ENCODE measurements at regions not wholly inside any gene's neighbourhood (a gene's known extent, or its start where the extent isn't known, plus 50 kb on each side); places are given as distances from the start of the nearest gene placed in this dataset.

DNA sequence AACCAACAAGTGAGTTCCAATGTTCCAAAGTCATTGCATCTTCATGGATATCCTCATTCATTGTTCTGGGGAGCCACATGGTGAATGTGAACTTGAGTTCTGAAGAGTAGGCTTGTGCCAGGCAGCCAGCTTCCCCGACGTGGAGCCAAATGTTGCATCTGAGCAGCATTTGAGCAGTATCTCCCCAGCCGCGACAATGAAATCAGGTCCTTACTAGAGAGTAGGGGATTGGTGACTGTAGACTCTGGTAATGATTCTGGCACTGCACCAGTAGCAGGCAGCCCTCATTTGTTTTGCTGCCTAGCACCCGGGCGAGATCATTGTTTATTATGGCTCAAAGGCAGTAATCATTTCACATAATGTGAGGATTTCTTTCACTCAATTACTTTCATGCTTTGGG lies 451.4 kb upstream of the C9orf72 start:
- H3K36me3 Mint-ChIP-seq (ENCODE audit: low read depth), result no peaks in the 10 kb centered on the region
- H3K9me3 Mint-ChIP-seq, result no peaks in the 10 kb centered on the region
- no peak for DNase-seq (ENCODE audit: low spot score)
- no peak overlapping the region for H3K4me3 Mint-ChIP-seq
- H3K4me1 Mint-ChIP-seq (ENCODE audit: low read depth), result no peaks in the 10 kb centered on the region
- no peaks in the 10 kb centered on the region for H3K27me3 Mint-ChIP-seq (ENCODE audit: low read depth)
- H3K27ac Mint-ChIP-seq, result no peak overlapping the region

DNA sequence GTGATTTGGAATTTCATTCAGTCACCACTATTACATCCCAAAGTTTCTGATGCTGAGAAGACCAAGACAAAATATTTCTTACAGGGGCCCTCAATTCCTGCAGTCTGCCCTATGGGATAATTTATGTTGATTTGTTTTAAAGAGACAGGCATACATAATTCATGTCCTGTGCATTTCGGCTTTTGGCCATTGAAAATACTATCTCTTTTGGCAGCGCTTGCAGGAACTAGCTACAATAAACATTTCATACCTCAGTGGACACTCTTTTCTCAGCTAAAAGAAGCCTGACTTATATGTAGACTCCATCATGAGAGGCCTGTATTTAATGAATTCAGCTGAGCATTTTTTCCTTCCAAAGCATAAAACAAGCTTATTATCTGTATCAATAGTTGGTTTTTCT lies 451.9 kb upstream of the C9orf72 start:
- Mint-ChIP-seq H3K9me3 (no peaks in the 10 kb centered on the region), H3K4me1 (ENCODE audit: low read depth) (no peaks in the 10 kb centered on the region), H3K27me3 (ENCODE audit: low read depth) (no peaks in the 10 kb centered on the region), H3K27ac (no peak overlapping the region), H3K4me3 (no peak overlapping the region), H3K36me3 (ENCODE audit: low read depth) (no peaks in the 10 kb centered on the region)
- DNase-seq (ENCODE audit: low spot score), result no peak

DNA sequence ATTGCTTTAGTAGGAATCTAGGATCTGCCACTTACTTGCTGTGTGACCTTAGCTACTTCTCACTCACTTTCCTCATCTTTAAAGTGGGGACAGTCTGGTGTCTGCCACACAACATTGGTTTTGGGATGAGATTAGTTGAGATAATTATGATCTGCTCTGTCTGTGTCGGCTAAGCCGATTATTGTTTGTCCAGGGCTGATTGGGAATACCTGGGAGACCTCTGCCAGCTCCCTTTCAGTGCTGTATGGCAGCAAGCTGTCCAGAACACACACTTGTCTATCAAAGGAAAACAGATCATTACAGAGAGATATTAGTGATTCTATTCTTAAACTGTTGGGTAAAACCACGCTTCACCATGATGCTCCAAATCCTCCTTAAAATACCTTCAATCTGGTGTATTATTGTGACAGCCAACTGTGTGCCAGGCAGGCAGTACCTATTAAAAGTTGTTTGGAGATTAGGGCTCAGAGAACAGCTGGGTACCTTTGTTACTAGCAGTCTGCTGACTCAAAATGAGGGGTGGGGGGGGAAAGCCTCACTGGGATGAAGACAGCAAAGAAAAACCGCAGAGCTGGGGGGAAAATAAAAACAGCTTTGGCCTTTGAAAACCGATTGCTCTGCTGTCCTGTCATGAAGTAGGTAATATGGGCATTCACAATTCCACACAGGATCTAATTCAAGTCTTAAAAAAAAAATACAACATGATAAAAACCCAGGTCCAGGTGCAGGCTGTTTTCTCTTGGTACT lies 458.4 kb upstream of the C9orf72 start:
- H3K4me1 Mint-ChIP-seq (ENCODE audit: low read depth), result no peaks in the 10 kb centered on the region
- no peak overlapping the region for H3K27ac Mint-ChIP-seq
- DNase-seq (ENCODE audit: low spot score), result no peak
- no peaks in the 10 kb centered on the region for H3K27me3 Mint-ChIP-seq (ENCODE audit: low read depth)
- no peaks in the 10 kb centered on the region for H3K36me3 Mint-ChIP-seq (ENCODE audit: low read depth)
- no peaks in the 10 kb centered on the region for H3K9me3 Mint-ChIP-seq
- no peak overlapping the region for H3K4me3 Mint-ChIP-seq

DNA sequence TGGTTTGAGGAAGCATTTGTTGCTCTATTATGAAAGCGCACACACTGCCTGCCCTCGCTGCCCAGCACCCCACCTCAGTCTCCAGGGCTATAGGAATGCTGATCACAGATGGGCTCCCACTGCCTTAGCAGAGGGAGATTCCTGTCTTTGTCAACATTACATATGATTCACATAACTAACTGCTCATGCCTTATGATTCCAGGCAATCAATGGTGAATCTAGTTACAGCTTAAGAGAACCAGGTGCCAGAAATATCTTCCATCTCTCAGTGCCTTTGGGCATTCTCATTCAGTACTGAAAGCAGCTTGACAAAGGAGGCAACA lies 458.9 kb upstream of the C9orf72 start:
- no peak overlapping the region for H3K27ac Mint-ChIP-seq
- DNase-seq (ENCODE audit: low spot score), result no peak

DNA sequence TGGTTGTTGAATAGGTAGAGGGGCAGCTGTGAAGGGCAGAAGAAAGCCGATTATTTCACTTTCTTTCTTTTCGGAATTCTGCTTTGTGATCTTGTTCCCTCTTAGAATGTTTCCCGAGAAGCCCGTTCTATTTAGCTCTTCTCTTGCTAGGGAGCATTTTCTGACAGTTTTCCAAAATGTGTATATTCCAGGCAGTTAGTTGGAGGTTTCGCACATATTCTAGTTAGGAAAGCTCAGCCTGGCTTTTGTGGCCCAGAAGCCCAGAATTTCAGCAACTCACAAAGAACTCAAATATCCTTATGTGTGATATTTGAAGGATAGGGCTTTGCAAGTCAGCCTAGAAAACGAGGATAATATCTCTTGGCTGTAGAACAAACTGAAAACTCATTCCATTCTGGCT lies 461.0 kb upstream of the C9orf72 start:
- Mint-ChIP-seq H3K27me3 (ENCODE audit: low read depth) (no peaks in the 10 kb centered on the region), H3K4me1 (ENCODE audit: low read depth) (no peaks in the 10 kb centered on the region), H3K36me3 (ENCODE audit: low read depth) (no peaks in the 10 kb centered on the region), H3K4me3 (no peak overlapping the region), H3K9me3 (no peaks in the 10 kb centered on the region), H3K27ac (no peak overlapping the region)
- no peak for DNase-seq (ENCODE audit: low spot score)

More for the DNA sequence above, 458.9 kb upstream of the C9orf72 start:
- H3K4me3 Mint-ChIP-seq, result no peak overlapping the region
- no peaks in the 10 kb centered on the region for H3K36me3 Mint-ChIP-seq (ENCODE audit: low read depth)
- no peaks in the 10 kb centered on the region for H3K4me1 Mint-ChIP-seq (ENCODE audit: low read depth)
- no peaks in the 10 kb centered on the region for H3K27me3 Mint-ChIP-seq (ENCODE audit: low read depth)
- H3K9me3 Mint-ChIP-seq, result no peaks in the 10 kb centered on the region

DNA sequence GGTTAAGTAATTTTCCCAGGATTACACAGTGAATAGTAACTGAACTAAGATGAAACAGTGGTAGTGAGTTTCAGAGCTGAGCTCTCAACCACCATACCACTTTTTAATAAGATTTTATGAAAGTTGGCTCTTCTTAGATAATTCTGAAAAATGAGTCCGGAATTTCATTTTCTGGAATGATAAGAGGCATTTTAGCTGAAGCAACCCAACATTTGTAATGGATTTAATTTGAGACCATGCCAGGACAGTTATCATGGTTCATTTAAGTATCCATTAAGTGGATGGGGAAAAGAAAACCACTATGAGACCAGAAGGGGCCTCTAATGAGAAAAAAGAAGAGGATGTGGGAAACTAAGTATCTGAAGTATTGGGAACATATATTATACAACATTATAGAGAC lies 464.7 kb upstream of the C9orf72 start:
- no peak overlapping the region for H3K4me3 Mint-ChIP-seq
- H3K36me3 Mint-ChIP-seq (ENCODE audit: low read depth), result no peaks in the 10 kb centered on the region
- H3K27me3 Mint-ChIP-seq (ENCODE audit: low read depth), result no peaks in the 10 kb centered on the region
- H3K9me3 Mint-ChIP-seq, result no peaks in the 10 kb centered on the region
- H3K4me1 Mint-ChIP-seq (ENCODE audit: low read depth), result no peaks in the 10 kb centered on the region
- DNase-seq (ENCODE audit: low spot score), result no peak
- no peak overlapping the region for H3K27ac Mint-ChIP-seq

DNA sequence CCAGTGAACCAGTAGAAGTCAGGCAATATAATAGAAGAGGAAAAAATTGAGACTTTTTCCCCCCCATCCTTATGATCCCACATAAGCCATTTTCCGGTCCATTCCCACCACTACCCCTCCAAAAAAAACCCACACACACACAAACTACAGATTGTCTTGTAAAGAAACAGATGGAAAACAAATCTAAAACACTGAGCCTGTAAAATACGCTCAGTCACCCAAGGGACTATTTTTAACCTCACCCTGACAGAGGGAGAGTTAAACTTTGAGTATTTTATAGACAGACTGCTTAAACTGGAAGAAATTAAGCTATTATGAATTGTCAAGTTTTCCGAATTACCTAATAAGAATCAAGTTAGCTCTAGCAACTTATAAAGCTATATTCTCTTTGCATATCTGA lies 471.8 kb upstream of the C9orf72 start:
- Mint-ChIP-seq H3K9me3 (no peaks in the 10 kb centered on the region), H3K4me3 (no peak overlapping the region), H3K27me3 (ENCODE audit: low read depth) (no peaks in the 10 kb centered on the region), H3K27ac (no peak overlapping the region), H3K4me1 (ENCODE audit: low read depth) (peaks cover 3% of the 10 kb centered on the region), H3K36me3 (ENCODE audit: low read depth) (no peaks in the 10 kb centered on the region)
- DNase-seq (ENCODE audit: low spot score), result no peak

DNA sequence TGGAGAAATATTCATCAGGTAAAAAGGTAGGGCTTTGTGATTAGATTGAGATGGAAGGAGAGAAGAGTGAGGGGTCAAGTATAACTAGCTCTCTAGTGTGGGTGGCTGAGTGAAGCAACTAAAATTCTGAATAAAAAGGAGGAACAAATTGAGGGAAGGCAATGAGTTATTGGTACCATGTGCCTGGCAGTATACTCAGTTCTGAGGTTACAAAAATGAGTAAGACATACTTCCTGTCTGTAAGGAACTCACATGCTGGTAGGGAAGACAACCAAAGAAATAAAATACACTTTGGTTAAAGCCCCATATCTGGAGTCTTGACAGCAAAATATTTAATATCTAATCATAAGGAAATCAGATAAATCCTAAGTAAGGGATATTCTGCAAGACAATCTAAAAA lies 476.8 kb upstream of the C9orf72 start:
- DNase-seq (ENCODE audit: low spot score), result no peak
- H3K9me3 Mint-ChIP-seq, result no peaks in the 10 kb centered on the region
- H3K4me3 Mint-ChIP-seq, result no peak overlapping the region
- no peaks in the 10 kb centered on the region for H3K27me3 Mint-ChIP-seq (ENCODE audit: low read depth)
- no peaks in the 10 kb centered on the region for H3K36me3 Mint-ChIP-seq (ENCODE audit: low read depth)
- no peak overlapping the region for H3K27ac Mint-ChIP-seq
- peaks cover 3% of the 10 kb centered on the region for H3K4me1 Mint-ChIP-seq (ENCODE audit: low read depth)

DNA sequence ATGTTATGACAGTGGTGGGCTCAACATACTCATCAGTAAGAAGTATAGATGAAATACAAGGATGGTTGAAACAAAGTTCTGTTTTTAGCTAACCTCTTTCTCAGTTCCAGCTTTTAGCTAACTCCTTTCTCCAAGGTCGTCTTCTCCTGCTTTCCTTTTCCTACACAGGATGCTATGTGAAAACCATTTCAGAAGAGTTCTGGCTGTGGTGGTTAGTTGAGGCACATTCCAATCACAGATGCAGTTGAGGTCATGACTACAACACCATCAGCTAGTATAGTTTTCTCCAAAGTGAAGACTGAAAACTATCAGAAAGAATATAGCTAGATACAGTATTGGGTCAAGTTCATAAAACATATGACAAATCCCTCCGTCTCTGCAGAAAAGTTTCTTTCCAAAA lies 477.7 kb upstream of the C9orf72 start:
- Mint-ChIP-seq H3K36me3 (ENCODE audit: low read depth) (no peaks in the 10 kb centered on the region), H3K27me3 (ENCODE audit: low read depth) (no peaks in the 10 kb centered on the region), H3K4me1 (ENCODE audit: low read depth) (peaks cover 3% of the 10 kb centered on the region), H3K27ac (no peak overlapping the region), H3K9me3 (no peaks in the 10 kb centered on the region), H3K4me3 (no peak overlapping the region)
- no peak for DNase-seq (ENCODE audit: low spot score)

DNA sequence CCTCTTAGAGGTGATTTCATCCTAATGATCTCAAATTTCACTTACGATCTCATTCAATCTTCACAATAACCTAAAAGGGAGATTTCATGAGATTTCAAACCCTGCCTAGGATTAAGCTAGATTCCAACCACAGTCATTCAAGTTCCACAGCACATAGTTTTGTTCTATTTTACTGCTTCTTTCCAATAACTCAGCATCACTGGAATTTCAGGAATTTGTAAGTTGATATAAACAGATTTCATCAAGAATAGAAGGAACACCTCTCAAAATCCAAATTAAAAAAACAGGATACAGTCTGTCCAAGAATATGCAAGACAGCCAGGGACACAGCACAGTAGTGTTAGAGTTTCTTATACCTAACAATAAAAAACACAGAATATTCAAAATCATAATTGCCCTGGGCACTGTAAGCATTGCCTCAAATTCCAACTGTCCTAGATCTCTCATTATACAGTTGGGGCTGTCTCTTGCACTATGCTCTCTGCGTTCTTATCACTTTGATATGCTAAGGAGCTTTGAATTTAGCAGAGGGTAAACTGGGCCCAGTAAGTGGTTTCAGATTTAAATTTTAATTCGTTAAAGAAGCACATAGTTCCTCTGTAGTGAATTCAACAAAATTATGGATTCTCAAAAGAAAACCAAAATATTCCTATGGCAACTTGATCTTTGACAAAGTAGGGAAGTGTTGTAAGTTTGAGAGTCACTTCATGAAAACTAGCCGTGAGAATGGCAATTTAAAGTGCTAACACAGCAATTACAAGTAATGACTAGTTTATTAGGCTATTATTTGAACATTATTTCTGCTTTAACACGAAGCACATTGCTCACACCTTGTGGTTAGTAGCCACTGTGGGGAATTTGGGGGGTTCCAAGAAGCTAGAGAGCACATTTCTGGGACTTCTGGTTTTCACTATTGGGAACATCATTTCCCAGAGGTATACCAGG lies 478.6 kb upstream of the C9orf72 start:
- Mint-ChIP-seq H3K27ac (no peak overlapping the region), H3K9me3 (no peaks in the 10 kb centered on the region), H3K4me1 (ENCODE audit: low read depth) (peaks cover 3% of the 10 kb centered on the region), H3K27me3 (ENCODE audit: low read depth) (no peaks in the 10 kb centered on the region), H3K4me3 (no peak overlapping the region), H3K36me3 (ENCODE audit: low read depth) (no peaks in the 10 kb centered on the region)
- DNase-seq (ENCODE audit: low spot score), result no peak

DNA sequence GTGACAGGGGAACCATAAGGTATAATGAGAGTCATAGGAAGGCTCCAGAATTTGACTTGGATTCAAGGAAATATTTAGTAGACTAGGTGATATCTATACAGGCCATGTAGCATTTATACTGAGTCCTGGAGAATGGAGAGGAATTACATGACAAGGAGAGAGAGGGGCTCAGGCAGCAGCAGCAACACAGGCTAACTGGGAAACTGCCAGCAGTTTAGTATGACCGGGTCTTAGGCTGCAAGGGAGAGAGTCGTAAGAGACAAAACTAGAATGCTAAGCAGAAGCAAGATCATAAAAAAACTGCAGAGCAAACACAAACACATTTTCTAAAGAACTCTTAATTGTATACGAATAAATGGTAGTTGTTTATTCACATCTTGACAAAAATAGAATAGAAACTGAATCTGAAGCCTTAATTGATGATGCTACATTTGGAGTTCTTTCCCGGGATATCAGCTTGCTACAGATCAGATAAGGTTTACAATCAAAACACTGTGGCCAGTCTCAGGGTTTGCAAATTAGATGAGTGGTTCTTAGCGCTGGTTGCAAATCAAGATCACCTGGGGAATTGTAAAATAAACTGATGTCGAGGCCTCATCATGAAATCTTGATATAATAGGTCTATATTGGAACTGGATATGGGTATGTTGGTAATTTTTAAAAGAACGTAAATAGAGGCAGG lies 480.0 kb upstream of the C9orf72 start:
- Mint-ChIP-seq H3K4me1 (ENCODE audit: low read depth) (peaks cover 3% of the 10 kb centered on the region), H3K27ac (no peak overlapping the region), H3K27me3 (ENCODE audit: low read depth) (no peaks in the 10 kb centered on the region), H3K4me3 (no peak overlapping the region), H3K9me3 (no peaks in the 10 kb centered on the region), H3K36me3 (ENCODE audit: low read depth) (no peaks in the 10 kb centered on the region)
- no peak for DNase-seq (ENCODE audit: low spot score)

DNA sequence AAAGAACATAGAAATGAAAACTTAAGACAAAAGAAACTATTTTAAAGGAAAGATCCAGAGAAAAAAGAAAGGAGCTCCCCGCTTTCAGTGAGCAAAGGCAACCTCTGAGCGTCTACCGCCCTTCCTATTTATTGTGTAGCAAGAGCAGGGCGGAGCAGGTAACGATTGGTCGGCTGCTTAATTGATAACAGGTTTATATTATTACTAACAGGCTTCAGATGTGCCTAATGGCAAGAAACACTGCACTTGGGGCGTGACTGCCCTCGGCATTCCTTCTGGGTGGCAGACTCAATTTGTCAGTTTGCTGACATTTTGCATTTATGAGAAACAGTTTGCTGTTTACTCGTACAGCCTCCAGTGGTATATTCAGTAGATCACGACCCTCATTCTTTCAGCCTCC lies 482.7 kb upstream of the C9orf72 start:
- no peaks in the 10 kb centered on the region for H3K4me1 Mint-ChIP-seq (ENCODE audit: low read depth)
- no peak overlapping the region for H3K4me3 Mint-ChIP-seq
- no peaks in the 10 kb centered on the region for H3K9me3 Mint-ChIP-seq
- no peak for DNase-seq (ENCODE audit: low spot score)
- no peaks in the 10 kb centered on the region for H3K27me3 Mint-ChIP-seq (ENCODE audit: low read depth)
- no peak overlapping the region for H3K27ac Mint-ChIP-seq
- no peaks in the 10 kb centered on the region for H3K36me3 Mint-ChIP-seq (ENCODE audit: low read depth)

DNA sequence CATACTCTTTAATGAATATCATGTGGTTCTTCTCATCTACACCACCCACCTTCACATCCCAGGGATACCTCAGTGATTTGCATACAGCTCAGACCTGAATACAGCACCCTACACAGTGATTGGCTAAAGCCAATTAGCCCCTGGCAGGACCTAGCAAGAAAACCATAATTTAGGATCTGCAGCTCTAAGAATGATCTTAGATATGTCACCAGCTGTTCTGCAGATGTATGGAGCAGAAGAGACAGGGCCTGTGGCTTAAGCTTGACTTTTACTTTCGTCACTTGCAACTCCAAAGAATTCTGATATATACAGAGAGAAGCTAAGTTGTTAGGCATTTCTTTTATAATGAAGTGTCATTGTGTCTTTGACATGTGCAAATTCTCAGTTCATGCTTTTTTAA lies 483.2 kb upstream of the C9orf72 start:
- DNase-seq (ENCODE audit: low spot score), result no peak
- no peak overlapping the region for H3K4me3 Mint-ChIP-seq
- no peak overlapping the region for H3K27ac Mint-ChIP-seq
- H3K4me1 Mint-ChIP-seq (ENCODE audit: low read depth), result no peaks in the 10 kb centered on the region
- no peaks in the 10 kb centered on the region for H3K9me3 Mint-ChIP-seq
- H3K36me3 Mint-ChIP-seq (ENCODE audit: low read depth), result no peaks in the 10 kb centered on the region
- no peaks in the 10 kb centered on the region for H3K27me3 Mint-ChIP-seq (ENCODE audit: low read depth)

DNA sequence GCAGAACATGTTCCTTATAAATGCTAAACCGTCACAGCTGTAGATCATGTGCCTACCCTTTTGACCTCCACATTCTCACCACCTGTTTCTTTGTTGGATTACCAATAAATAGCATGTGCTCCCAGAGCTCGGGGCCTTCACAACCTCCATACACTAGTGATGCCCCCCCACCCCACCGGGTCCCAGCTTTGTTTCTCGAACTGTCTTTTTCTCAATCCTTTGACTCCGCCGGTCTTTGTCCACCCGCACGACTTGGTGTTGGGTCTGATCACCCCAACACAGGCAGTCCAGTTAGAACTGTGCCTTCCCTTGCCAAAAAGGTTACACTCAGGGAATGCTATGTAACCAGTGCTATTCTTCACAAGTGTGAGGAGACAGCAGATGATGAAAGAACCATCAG lies 485.9 kb upstream of the C9orf72 start:
- H3K9me3 Mint-ChIP-seq, result no peaks in the 10 kb centered on the region
- H3K4me1 Mint-ChIP-seq (ENCODE audit: low read depth), result no peaks in the 10 kb centered on the region
- no peak overlapping the region for H3K4me3 Mint-ChIP-seq
- no peaks in the 10 kb centered on the region for H3K27me3 Mint-ChIP-seq (ENCODE audit: low read depth)
- no peaks in the 10 kb centered on the region for H3K36me3 Mint-ChIP-seq (ENCODE audit: low read depth)
- DNase-seq (ENCODE audit: low spot score), result no peak
- no peak overlapping the region for H3K27ac Mint-ChIP-seq

All from T-helper 2 cell treated with Interferon-gamma antibody and Interleukin-4, amounts not matched to agents 5 μg/mL and 100 μg/mL, for 36 hours (primary cell).